Muscle of arm (tissue), 1 donor: ENCODE measurements at regions not wholly inside any gene's neighbourhood (a gene's known extent, or its start where the extent isn't known, plus 50 kb on each side); places are given as distances from the start of the nearest gene placed in this dataset.

Source experiments
- DNase-seq: peaks from one replicate; pipeline ENCODE4 v3.0.0-alpha.2; 2013

DNA sequence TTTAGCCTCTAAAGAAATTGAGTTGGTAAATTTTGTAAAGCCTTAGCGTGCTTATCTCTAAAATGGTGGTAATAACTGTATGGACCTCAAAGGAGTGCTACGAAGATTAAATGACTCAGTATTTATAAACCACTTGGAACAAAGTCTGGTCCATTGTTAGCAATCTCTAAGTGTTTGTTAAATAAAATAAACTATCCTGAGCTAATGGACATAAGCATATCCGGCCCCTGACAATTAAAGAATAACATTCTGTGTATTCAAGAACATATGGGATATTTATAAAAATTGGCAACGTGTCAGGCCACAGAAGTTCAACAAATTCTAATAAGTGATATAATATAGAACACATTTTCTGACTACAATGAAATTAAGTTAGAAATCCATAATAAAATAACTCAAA, 71.0 kb downstream of the MYEOV start:
- no peak for DNase-seq

GRCh38 chr11:69365558-69365957, 71.6 kb downstream of the MYEOV start:
- no peak for DNase-seq

DNA sequence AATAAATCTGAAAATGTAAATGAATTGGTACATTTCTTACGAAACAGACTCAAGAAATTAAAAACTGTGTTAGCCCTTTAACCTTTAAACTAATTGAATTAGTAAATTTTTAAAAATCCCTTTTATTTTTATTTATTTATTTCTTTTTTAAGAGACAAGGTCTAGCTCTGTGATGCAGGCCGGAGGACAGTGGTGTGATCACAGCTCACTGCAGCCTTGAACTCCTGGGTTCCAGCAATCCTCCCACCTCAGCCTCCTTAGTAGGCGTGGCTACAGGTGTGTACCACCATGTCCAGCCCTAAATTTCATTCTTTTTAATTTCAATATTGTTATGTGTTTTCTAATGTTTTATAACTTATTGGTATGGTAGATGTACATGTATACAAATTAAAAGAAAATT, 72.6 kb downstream of the MYEOV start:
- DNase-seq, result no peak

DNA sequence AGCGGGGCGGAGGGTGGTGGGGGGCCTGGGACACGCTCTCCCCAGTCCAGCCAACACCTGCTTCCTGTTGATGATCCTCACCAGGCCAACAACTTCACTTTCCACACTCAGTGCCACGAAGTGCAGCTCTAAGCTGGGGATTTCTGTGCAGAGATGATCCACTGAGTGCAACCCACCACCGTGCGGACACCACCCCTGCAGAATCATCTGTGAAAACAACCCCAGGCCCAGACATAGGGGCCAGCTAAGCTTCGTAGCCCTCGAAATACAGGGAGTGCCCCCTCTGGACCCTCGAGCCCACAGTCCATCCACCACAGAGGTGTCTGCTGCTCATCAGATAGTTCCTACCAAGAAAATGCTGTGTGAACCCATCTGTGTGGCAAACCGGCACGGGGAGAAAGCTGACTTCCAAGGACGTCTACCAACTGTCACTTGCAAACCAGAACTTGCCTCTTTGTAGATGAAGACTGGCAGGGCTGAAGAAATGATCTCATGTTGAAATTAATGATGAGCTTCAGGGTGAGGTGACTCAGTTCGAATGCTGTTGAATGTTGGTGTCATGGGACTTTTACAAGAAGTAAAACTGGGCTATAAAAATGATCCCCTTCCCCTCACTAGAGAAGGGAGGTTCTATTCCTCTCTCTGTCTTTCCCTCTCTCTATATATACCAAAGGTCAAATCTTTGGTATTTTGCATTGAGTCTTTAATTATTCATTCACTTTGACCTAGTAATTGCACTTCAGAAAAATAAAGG, 73.4 kb downstream of the MYEOV start:
- DNase-seq, result no peak

DNA sequence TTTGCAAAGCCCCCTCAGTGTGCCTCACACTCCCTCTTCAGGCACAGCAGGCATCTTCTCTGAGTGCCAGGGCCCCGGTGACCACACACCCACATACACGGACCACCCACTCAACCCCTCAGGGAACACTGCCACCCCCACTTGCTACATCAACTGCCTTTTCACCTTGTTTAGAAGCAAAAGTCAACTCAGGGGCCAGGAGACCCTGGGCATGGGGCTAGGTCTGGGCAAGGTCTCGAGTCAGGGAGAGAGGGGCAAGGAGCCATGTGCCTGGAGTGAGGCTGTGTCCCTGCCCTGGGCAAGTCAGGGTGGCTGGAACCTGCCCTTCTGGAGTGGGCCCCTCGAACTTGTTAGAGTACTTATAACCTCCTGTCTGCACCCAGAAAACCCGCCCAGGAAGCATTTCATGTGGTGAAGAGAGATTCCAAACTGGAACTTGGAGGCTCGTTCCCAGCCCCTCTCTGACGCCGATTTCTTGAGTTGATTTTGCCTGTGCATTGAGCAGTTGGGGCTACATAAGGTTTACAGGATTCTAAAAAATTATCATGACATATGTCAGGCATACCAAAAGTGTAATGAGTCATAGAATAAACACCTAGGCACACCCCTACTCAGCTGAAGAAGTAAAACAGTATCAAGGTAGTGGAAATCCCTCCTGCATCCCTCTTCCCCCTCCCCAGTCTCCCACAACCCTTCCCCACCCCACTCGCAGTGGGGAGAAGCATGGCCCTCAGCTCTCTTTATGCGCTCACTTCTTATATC, 74.3 kb downstream of the MYEOV start:
- DNase-seq, result no peak

DNA sequence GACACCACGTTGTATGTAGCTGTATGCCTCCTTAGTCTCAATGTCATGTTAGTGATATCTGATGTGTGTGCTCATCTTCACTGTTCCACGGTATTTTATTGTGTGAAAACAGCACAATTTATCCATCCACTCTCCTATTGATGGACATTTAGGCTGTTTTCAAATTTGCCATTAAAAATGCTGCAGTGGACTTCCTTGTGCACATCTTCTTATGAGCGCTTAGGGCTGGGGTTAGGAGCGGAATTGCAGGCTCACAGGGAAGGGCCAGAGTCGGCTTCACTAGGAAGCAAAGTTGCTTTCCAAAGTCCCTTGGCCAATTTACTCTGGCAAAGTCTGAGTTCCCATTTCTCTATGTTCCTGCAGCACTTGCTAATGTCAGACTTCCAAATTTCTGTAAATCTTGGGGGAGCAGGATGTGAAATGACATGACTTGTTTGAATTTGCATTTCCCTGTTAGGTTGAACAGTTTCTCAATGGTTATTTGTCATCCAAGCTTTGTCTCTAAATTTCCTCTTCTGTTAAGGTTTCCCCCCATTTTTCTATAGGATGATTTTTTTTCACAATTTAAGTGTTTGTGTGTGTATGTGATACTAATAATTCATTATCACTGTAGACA, 75.4 kb downstream of the MYEOV start:
- no peak for DNase-seq

DNA sequence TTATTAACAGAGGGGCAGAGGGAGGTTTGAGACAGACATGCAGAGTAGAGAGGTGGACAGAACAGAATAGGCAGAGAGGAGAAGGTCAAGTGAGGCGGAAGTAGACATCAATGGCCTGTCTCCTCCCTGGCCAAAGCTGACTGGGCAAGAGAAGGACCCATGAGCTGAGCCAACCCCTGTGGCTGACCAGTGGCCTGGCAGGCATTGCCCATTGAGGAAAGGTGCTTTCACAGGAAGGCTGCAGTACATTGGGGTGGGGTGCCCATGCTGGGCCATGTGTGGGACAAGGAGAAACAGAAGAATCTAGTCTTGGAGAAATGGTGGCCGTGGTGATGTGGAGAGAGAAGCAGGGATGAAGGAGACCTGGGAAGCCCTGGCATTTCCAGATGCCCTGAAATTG, 76.0 kb downstream of the MYEOV start:
- no peak for DNase-seq

- DNase-seq, result no peak
Measured at GRCh38 chr11:69370984-69371709, 77.2 kb downstream of the MYEOV start.

DNA sequence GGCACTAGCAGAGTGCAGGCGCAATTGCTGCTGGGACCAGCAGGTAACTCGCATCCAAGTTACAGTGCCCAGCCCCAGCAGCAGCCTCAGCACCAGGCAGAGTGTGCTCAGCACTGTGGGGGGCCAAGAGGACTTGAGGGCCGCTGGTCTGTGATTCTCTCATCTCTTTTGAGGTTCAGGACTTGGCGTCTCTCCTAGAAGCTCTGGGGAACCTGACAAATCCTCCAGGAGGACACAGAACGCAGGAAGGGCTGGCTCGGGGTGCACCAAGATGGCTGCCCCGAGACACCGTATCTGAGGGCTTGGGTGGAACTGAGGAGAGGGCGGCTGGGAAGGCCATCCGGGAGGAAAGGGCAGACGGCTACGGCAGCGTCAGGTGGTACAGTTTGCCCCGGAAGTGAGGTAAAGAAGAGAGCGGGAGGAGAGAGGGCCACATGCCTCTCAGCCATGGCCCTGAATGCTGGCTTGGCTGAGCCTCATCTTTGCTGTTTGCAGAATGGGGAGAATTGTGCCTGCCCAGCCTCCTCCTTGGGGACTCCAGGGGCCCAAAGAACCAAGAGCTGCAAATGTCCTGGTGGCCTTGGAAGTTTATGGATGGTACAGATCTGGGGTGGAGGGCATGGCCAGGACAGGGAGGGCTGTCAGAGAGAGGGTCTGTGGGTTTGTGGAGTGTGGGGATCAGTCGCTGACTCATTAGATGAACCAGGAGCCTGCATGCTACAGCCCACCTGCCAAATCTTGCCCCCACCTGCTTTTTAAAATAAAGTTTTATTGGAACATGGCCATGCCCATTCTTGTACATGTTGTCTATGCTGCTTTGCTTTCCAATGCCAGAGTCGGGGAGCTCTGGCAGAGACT, 78.0 kb downstream of the MYEOV start:
- no peak for DNase-seq

DNA sequence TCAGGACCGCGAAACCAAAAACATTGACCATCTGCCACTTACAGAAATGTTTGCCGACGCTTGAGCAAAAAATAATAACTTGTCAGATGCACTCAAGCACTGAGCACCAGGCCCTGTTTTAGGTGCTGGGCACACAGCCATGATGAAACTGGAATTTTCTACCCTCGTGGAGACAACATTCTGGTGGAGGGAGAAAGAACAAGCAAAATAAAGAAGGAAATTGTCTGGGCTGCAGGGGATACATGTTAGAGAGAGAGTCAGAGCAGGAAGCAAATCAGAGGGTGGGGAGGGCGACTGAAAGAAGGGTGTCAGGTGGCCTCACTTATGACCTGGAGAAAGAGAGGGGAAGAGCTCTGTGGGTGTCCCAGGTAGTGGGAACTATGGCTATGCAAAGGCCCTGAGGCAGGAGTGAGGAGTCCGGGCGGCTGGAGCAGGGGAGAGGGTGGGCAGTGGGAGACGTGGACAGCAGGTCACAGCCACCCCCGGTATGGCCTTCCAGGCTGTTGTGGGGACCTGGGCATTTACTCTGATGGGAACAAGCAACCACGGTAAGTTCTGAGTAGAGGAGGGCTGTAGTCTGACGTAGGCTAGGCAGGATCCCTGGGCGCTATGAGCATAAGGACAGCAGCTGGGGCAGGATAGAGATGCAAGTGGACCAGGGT, 78.8 kb downstream of the MYEOV start:
- DNase-seq, result no peak

GRCh38 chr11:69373251-69373635, 79.3 kb downstream of the MYEOV start:
- no peak for DNase-seq

- no peak for DNase-seq
Measured at GRCh38 chr11:69374110-69374945, 80.4 kb downstream of the MYEOV start.

- DNase-seq, result no peak
Measured at GRCh38 chr11:69374946-69375310, 81.0 kb downstream of the MYEOV start.

- DNase-seq, result no peak
Measured at GRCh38 chr11:69375316-69376154, 81.6 kb downstream of the MYEOV start.

DNA sequence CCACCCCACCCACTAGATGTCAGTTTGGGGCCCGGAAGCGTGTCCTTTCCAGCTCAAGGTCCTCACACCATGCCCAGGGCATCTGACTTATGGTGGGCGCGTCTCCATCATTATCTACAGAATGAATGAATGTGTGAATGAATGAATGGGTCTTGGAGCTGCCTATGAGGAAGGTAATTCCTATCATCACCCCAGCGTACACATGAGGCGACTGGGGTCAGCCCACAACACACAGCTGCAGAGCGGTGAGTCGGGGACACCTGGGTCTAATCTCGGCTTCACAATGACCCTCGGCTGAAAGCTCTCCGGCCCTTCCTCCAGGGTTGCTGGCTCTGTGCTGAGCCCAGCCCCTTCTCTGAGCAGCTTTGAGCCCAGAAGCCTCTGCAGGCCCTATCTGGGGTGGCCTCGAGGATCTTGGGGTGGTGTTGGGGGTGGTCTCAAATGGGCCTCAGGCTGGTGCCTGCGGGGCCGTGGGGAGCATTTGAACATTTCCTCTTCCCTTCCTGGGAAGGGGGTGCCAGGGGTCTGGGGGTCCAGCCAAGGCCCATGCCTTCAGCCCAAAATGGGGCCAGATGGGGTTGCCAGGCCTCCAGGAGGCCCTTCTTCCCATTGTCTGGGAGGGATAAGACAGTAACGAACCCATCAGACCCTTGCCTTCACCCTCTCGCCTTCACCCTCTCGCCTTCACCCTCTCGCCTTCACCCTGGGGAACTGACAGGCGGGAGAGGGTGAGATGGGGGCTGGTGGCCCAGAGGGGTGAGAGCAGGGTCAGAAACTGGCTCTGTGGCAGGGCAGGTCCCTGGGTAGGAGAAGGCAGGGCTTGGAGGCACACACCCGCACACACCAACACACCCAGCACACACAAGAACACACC, 82.4 kb downstream of the MYEOV start:
- no peak for DNase-seq

GRCh38 chr11:69377029-69377952, 83.3 kb downstream of the MYEOV start:
- no peak for DNase-seq

- DNase-seq, result no peak
Measured at GRCh38 chr11:69377953-69378302, 84.0 kb downstream of the MYEOV start.
